ENCODE measurements at regions not wholly inside any gene's neighbourhood (a gene's known extent, or its start where the extent isn't known, plus 50 kb on each side); places are given as distances from the start of the nearest gene placed in this dataset.
A peak's percentile ranks its signal among the peaks of the same experiment; 100 is the strongest.

DNA sequence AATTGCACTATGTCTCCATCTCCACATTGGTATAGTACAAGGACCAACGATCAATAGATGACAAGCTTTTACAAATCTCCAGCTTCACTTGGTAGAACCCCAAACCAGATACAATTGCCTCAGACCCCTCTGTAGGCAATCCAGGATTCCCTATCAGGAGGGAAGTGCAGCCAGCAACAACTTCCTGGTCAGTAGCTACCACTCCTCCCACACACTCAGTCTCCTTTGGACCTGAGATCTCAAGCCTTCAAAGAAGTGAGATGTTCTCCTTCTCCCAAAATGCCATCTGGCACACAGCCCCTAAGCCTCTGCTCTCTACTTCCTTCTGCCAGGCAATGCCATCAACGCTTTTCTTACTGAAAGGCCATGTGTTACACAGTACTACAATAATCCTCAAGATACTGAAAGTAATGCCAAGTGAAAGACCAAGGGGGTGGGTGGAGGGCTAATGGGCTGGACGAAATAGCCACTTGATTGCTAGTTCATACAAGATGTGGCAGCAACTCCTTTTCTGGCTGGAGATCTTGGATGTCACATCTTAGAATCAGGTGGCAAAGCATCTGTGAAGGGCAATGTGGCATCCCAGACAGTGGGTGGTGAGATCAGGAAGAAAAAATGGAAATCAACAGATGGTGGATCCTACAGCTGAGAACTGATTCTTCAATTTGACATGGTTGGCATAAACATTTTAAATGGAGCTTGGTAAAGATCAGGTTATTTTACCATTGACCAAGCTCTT lies 75.3 kb upstream of the ACP3 start:
- DNase-seq (ENCODE audit: low read depth) = no peak
- TF ChIP-seq, protein P1, sequence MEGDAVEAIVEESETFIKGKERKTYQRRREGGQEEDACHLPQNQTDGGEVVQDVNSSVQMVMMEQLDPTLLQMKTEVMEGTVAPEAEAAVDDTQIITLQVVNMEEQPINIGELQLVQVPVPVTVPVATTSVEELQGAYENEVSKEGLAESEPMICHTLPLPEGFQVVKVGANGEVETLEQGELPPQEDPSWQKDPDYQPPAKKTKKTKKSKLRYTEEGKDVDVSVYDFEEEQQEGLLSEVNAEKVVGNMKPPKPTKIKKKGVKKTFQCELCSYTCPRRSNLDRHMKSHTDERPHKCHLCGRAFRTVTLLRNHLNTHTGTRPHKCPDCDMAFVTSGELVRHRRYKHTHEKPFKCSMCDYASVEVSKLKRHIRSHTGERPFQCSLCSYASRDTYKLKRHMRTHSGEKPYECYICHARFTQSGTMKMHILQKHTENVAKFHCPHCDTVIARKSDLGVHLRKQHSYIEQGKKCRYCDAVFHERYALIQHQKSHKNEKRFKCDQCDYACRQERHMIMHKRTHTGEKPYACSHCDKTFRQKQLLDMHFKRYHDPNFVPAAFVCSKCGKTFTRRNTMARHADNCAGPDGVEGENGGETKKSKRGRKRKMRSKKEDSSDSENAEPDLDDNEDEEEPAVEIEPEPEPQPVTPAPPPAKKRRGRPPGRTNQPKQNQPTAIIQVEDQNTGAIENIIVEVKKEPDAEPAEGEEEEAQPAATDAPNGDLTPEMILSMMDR (conservative IDR thresholded peaks at IDR 0.05; ENCODE audit: low read depth, low read length) = no peak
- H3K4me3 ChIP-seq (ENCODE audit: low read length) = no peak overlapping the region

DNA sequence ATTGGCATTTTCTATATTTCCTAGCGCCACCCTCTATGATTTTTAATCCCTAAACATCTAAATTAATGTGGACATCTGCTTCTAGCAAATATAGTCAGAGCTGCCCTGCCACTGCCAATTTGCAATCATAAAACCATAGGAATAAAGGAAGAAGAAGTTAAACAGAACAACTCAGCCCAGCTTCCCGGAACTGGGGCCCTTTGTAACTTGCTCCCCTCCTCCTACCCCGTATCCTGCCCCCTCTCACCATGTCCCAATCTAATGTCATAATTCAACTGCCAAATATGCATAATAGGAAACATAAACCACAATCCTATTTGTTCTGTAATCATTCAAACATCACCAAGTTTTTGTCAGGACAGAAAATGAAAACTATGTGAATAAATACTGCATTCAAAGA lies 74.4 kb upstream of the ACP3 start:
- TF ChIP-seq, protein P1 (conservative IDR thresholded peaks at IDR 0.05; ENCODE audit: low read depth, low read length) = no peak
- no peak overlapping the region for H3K4me3 ChIP-seq (ENCODE audit: low read length)
- no peak for DNase-seq (ENCODE audit: low read depth)

DNA sequence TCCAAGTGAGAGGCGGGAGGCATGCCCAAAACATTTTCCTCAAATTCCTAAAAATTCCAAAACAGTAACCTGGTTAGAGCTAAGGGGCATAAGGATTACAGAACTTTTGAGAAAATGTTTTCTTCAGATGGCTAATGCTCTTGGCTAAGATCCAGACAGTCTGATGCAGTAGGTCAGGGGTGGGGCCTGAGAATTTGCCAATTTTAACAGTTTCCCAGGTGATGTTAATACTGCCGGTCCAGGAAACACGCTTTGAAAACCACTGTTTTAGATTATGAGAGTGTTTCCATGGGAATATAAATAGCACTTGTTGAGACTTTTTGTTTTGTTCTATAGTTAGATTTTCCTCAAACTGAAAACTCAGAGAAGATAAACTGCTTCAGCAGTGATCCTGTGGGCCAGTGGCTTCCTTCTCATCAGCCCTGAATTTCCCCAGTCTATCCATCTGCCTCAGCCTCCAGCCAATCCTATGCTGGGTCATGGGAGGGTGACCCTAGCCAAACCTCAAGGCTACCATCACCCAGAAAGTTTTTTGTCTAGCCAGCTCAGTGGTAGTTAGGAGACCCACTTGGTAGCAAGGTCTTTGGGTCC lies 71.6 kb upstream of the ACP3 start:
- H3K4me3 ChIP-seq (ENCODE audit: low read length) = no peak overlapping the region
- TF ChIP-seq, protein P1 (conservative IDR thresholded peaks at IDR 0.05; ENCODE audit: low read depth, low read length) = no peak
- peak; percentile 58 for DNase-seq (ENCODE audit: low read depth)

DNA sequence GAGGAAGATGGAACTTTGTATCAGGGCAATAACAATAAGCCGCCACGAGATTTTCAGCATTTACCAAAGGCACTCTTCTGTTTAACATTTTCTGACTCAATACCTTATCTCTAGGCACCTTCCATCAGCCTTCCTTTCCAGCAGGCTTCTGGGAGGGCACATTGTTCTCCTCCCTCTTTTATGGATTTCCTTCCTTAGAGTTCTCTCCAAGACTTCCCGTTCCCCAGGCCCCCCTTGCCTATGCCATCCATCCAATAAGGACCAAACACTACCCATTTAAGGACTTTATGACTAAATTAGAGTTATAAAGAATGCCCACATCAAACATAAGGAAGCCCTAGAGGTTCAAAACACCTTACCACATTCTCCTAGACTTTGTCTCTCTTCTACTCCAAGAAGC lies 71.0 kb upstream of the ACP3 start:
- H3K4me3 ChIP-seq (ENCODE audit: low read length) = no peak overlapping the region
- DNase-seq (ENCODE audit: low read depth) = no peak
- TF ChIP-seq, protein P1 (conservative IDR thresholded peaks at IDR 0.05; ENCODE audit: low read depth, low read length) = no peak

DNA sequence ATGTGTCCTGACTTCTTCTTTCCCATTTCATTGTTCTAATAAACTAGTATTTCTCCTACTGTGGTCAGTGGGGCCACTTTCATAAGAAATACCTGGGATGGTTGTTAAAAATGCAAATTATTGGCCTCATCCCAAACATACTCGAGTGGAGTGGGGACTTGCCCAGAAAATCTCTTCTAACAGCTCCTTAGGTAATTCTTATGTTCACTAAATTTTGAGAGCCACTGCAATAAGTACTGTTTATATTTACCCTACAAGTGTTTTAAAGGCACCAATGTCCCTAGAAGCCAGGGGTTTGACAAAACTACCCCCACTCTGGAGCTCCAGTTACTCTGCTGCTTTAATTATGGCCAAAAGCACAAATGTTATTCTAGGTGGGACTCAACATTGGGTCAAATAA lies 70.0 kb upstream of the ACP3 start:
- no peak overlapping the region for H3K4me3 ChIP-seq (ENCODE audit: low read length)
- TF ChIP-seq, protein P1 (conservative IDR thresholded peaks at IDR 0.05; ENCODE audit: low read depth, low read length) = no peak
- no peak for DNase-seq (ENCODE audit: low read depth)

DNA sequence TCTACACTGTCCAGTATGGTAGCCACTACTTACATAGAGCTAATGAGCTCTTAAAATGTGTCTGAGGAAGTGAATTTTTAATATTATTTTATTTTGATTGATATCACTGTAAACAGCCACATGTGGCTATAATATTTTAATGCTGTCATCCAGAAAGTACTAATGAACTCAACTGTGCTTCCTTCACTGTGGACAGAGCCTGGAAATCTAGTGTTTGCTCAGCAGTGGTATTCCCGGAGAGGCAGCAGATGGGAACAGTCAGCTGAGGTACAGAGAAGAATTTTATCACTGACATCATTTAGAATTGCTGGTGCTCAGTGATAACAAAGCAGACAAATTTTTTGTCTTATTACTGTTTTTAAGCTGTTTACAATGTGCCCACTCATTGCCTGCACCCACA lies 68.7 kb upstream of the ACP3 start:
- no peak for DNase-seq (ENCODE audit: low read depth)
- no peak overlapping the region for H3K4me3 ChIP-seq (ENCODE audit: low read length)
- TF ChIP-seq, protein P1 (conservative IDR thresholded peaks at IDR 0.05; ENCODE audit: low read depth, low read length) = no peak

Data from retinal pigment epithelial cell (primary cell).